Ectodermal cell (in vitro differentiated cells): ENCODE measurements at regions not wholly inside any gene's neighbourhood (a gene's known extent, or its start where the extent isn't known, plus 50 kb on each side); places are given as distances from the start of the nearest gene placed in this dataset.

Experiments
- H3K27ac ChIP-seq: 2 replicates; pipeline ENCODE4 v1.7.0; 2013; ENCODE audit warnings: mild to moderate bottlenecking, low read depth, low read length; ENCODE audit not compliant: insufficient read depth, poor library complexity, severe bottlenecking
- H3K27me3 ChIP-seq: 2 replicates; pipeline ENCODE4 v1.7.0; 2013; ENCODE audit warnings: mild to moderate bottlenecking, low read length; ENCODE audit not compliant: insufficient read depth, control insufficient read depth, poor library complexity, severe bottlenecking
- H3K36me3 ChIP-seq: one replicate; pipeline ENCODE4 v1.7.0; 2013; ENCODE audit warnings: low read length; ENCODE audit not compliant: control insufficient read depth, insufficient read depth
- H3K4me1 ChIP-seq: one replicate; pipeline ENCODE4 v1.7.0; 2013; ENCODE audit warnings: low read length; ENCODE audit not compliant: control insufficient read depth, insufficient read depth
- H3K4me3 ChIP-seq: 2 replicates; pipeline ENCODE4 v1.7.0; 2013; ENCODE audit warnings: low read depth, low read length, control low read depth; ENCODE audit not compliant: insufficient read depth
- H3K9me3 ChIP-seq: 2 replicates; pipeline ENCODE4 v1.7.0; 2013; ENCODE audit warnings: mild to moderate bottlenecking, low read length, moderate library complexity; ENCODE audit not compliant: control insufficient read depth
- WGBS, 2 experiments: methylation state at CpG; one replicate each; pipeline ENCODE4 v1.1.7; 2013; ENCODE audit warnings: missing lambda C conversion rate in 2 of 2; 5-methylcytosine and 5-hydroxymethylcytosine counted together

- Histone ChIP-seq H3K4me3 (no peak overlapping the region), H3K9me3 (no peaks in the 10 kb centered on the region), H3K4me1 (no peaks in the 10 kb centered on the region), H3K27me3 (no peaks in the 10 kb centered on the region), H3K36me3 (no peaks in the 10 kb centered on the region), H3K27ac (no peak overlapping the region)
- WGBS, 2 experiments: 80 to 85% methylated on average over 2 of the region's 2 CpGs
These were observed 282.2 kb upstream of the SLIT2 start for GRCh38 chr4:19969492-19969891.

- Histone ChIP-seq H3K4me3 (no peak overlapping the region), H3K27ac (no peak overlapping the region), H3K36me3 (no peaks in the 10 kb centered on the region), H3K4me1 (no peaks in the 10 kb centered on the region), H3K27me3 (no peaks in the 10 kb centered on the region), H3K9me3 (no peaks in the 10 kb centered on the region)
- 96 to 100% methylated on average over 1 of the region's 1 CpG for WGBS, 2 experiments
These were observed 290.6 kb upstream of the SLIT2 start for GRCh38 chr4:19961091-19961490.

GRCh38 chr4:19958848-19959247 lies 292.9 kb upstream of the SLIT2 start:
- Histone ChIP-seq H3K27me3 (no peaks in the 10 kb centered on the region), H3K36me3 (no peaks in the 10 kb centered on the region), H3K27ac (peak overlapping the region; percentile 8), H3K4me1 (no peaks in the 10 kb centered on the region), H3K4me3 (no peak overlapping the region), H3K9me3 (no peaks in the 10 kb centered on the region)
- 83 to 89% methylated on average over 1 of the region's 2 CpGs for WGBS, 2 experiments

- H3K9me3 ChIP-seq: no peaks in the 10 kb centered on the region
- H3K27ac ChIP-seq: no peak overlapping the region
These were observed 304.4 kb upstream of the SLIT2 start for GRCh38 chr4:19947349-19947748.

GRCh38 chr4:19945979-19946380 lies 305.7 kb upstream of the SLIT2 start:
- Histone ChIP-seq H3K9me3 (no peaks in the 10 kb centered on the region), H3K4me3 (no peak overlapping the region), H3K27me3 (no peaks in the 10 kb centered on the region), H3K27ac (no peak overlapping the region), H3K4me1 (peaks cover 17% of the 10 kb centered on the region), H3K36me3 (no peaks in the 10 kb centered on the region)
- 70 to 72% methylated on average over 2 to 3 of the region's 3 CpGs for WGBS, 2 experiments

More at GRCh38 chr4:19947349-19947748, 304.4 kb upstream of the SLIT2 start:
- WGBS, 2 experiments: 83 to 88% methylated on average over 1 of the region's 1 CpG
- H3K4me3 ChIP-seq: no peak overlapping the region
- no peaks in the 10 kb centered on the region for H3K36me3 ChIP-seq
- H3K4me1 ChIP-seq: peaks cover 17% of the 10 kb centered on the region
- no peaks in the 10 kb centered on the region for H3K27me3 ChIP-seq

GRCh38 chr4:19945501-19945900 lies 306.2 kb upstream of the SLIT2 start:
- 66 to 69% methylated on average over 2 of the region's 2 CpGs for WGBS, 2 experiments
- Histone ChIP-seq H3K27me3 (no peaks in the 10 kb centered on the region), H3K27ac (no peak overlapping the region)

GRCh38 chr4:19944806-19945205 lies 306.9 kb upstream of the SLIT2 start:
- H3K4me3 ChIP-seq: no peak overlapping the region
- no peak overlapping the region for H3K27ac ChIP-seq
- no peaks in the 10 kb centered on the region for H3K36me3 ChIP-seq
- WGBS, 2 experiments: 73% methylated on average over 2 of the region's 2 CpGs; no CpG with 5 or more reads in 1 of the 2 experiments
- no peaks in the 10 kb centered on the region for H3K9me3 ChIP-seq
- H3K4me1 ChIP-seq: peaks cover 17% of the 10 kb centered on the region
- no peaks in the 10 kb centered on the region for H3K27me3 ChIP-seq

More at GRCh38 chr4:19945501-19945900, 306.2 kb upstream of the SLIT2 start:
- Histone ChIP-seq H3K36me3 (no peaks in the 10 kb centered on the region), H3K4me3 (no peak overlapping the region), H3K9me3 (no peaks in the 10 kb centered on the region), H3K4me1 (peaks cover 17% of the 10 kb centered on the region)

GRCh38 chr4:19944251-19944650 lies 307.5 kb upstream of the SLIT2 start:
- Histone ChIP-seq H3K27ac (no peak overlapping the region), H3K9me3 (no peaks in the 10 kb centered on the region), H3K4me1 (peaks cover 17% of the 10 kb centered on the region), H3K27me3 (no peaks in the 10 kb centered on the region), H3K36me3 (no peaks in the 10 kb centered on the region), H3K4me3 (no peak overlapping the region)

- Histone ChIP-seq H3K4me1 (peaks cover 17% of the 10 kb centered on the region), H3K27me3 (no peaks in the 10 kb centered on the region), H3K4me3 (no peak overlapping the region), H3K9me3 (no peaks in the 10 kb centered on the region), H3K36me3 (no peaks in the 10 kb centered on the region), H3K27ac (no peak overlapping the region)
- WGBS, 2 experiments: 89 to 93% methylated on average over 2 of the region's 2 CpGs
These were observed 310.3 kb upstream of the SLIT2 start for GRCh38 chr4:19941434-19941833.

GRCh38 chr4:19940861-19941260 lies 310.8 kb upstream of the SLIT2 start:
- Histone ChIP-seq H3K27ac (no peak overlapping the region), H3K36me3 (no peaks in the 10 kb centered on the region), H3K27me3 (no peaks in the 10 kb centered on the region), H3K4me3 (no peak overlapping the region), H3K9me3 (no peaks in the 10 kb centered on the region), H3K4me1 (peaks cover 16% of the 10 kb centered on the region)
- WGBS, 2 experiments: 96 to 100% methylated on average over 1 of the region's 1 CpG

- H3K27ac ChIP-seq: no peak overlapping the region
- 94 to 98% methylated on average over 2 to 3 of the region's 3 CpGs for WGBS, 2 experiments
These were observed 315.2 kb upstream of the SLIT2 start for GRCh38 chr4:19936476-19936875.

More at GRCh38 chr4:19936476-19936875, 315.2 kb upstream of the SLIT2 start:
- no peaks in the 10 kb centered on the region for H3K9me3 ChIP-seq
- H3K4me3 ChIP-seq: no peak overlapping the region
- H3K27me3 ChIP-seq: no peaks in the 10 kb centered on the region
- H3K4me1 ChIP-seq: no peaks in the 10 kb centered on the region
- no peaks in the 10 kb centered on the region for H3K36me3 ChIP-seq
